PC-3 (cell line): ENCODE measurements at regions not wholly inside any gene's neighbourhood (a gene's known extent, or its start where the extent isn't known, plus 50 kb on each side); places are given as distances from the start of the nearest gene placed in this dataset.

Source experiments
- ATAC-seq: fragments of 200-7000 bp; cut with Tn5 transposase; 2 replicates; pipeline ENCODE4 v1.9.1; 2020; ENCODE audit warnings: mild to moderate bottlenecking, moderate library complexity
- BruUV-seq: library from RNA; stranded (reverse); fragments of 400-500 nt; replicated peaks from 2 replicates; lab custom pipeline; 2021; lab: Mats Ljungman, UMichigan
- CTCF ChIA-PET: fragments of 300-600 bp; sonication (Branson Sonifier 250); formaldehyde crosslinking; loops from one replicate; lab custom pipeline; 2022; ENCODE audit warnings: antibody characterized with exemption; lab: Charles Lee
- POLR2A ChIA-PET: fragments of 300-600 bp; sonication (Branson Sonifier 250); formaldehyde crosslinking; loops from one replicate; lab custom pipeline; 2022; ENCODE audit warnings: antibody characterized with exemption; ENCODE audit not compliant: unreplicated experiment; lab: Charles Lee
- DNase-seq: peaks from one replicate; pipeline ENCODE4 v3.0.0-alpha.2; 2015
- H2AFZ ChIP-seq: fragments of 300-600 bp; sonication (generic); 2 replicates; pipeline ENCODE4 v1.6.0; 2016; ENCODE audit warnings: antibody characterized with exemption, low read length
- H3F3A ChIP-seq: fragments of 300-600 bp; sonication (generic); one replicate; pipeline ENCODE4 v1.6.0; 2017; ENCODE audit warnings: antibody characterized with exemption, low read length, control low read depth, mild to moderate bottlenecking; ENCODE audit not compliant: unreplicated experiment
- H3K27ac ChIP-seq: fragments of 300-600 bp; sonication (generic); 2 replicates; pipeline ENCODE4 v1.5.1; 2016; ENCODE audit warnings: mild to moderate bottlenecking, low read length
- H3K27me3 ChIP-seq: fragments of 300-600 bp; sonication (generic); 2 replicates; pipeline ENCODE4 v1.6.1; 2016; ENCODE audit warnings: low read length, mixed read lengths
- H3K36me3 ChIP-seq: fragments of 300-600 bp; sonication (generic); 2 replicates; pipeline ENCODE4 v1.6.1; 2016; ENCODE audit warnings: low read depth, mixed run types, low read length, mixed read lengths
- H3K4me1 ChIP-seq: fragments of 300-600 bp; sonication (generic); 2 replicates; pipeline ENCODE4 v1.5.1; 2016; ENCODE audit warnings: low read length; ENCODE audit not compliant: insufficient read depth
- H3K4me2 ChIP-seq: fragments of 300-600 bp; sonication (generic); 2 replicates; pipeline ENCODE4 v1.6.0; 2016; ENCODE audit warnings: low read length
- H3K4me3 ChIP-seq: fragments of 300-600 bp; sonication (generic); 2 replicates; pipeline ENCODE4 v1.5.1; 2016; ENCODE audit warnings: mild to moderate bottlenecking, low read length, mixed read lengths
- H3K79me2 ChIP-seq: fragments of 300-600 bp; sonication (generic); 2 replicates; pipeline ENCODE4 v1.6.1; 2017; ENCODE audit warnings: low read length, mixed read lengths
- H3K9ac ChIP-seq: fragments of 300-600 bp; sonication (generic); 2 replicates; pipeline ENCODE4 v1.6.0; 2016; ENCODE audit warnings: mild to moderate bottlenecking, low read length
- H3K9me2 ChIP-seq: fragments of 300-600 bp; sonication (generic); replicated peaks from 2 replicates; pipeline ENCODE4 v1.6.1; 2016; ENCODE audit warnings: mixed run types, low read length, mixed read lengths
- H3K9me3 ChIP-seq: fragments of 300-600 bp; sonication (generic); 2 replicates; pipeline ENCODE4 v1.6.1; 2016; ENCODE audit warnings: low read length, mixed read lengths
- H4K20me1 ChIP-seq: fragments of 300-600 bp; sonication (generic); 2 replicates; pipeline ENCODE4 v1.6.1; 2016; ENCODE audit warnings: low read length, mixed read lengths
- CTCF ChIP-seq: fragments of 300-600 bp; sonication (generic); conservative IDR thresholded peaks from 2 replicates; pipeline ENCODE4 v1.5.1; 2017; ENCODE audit warnings: antibody characterized with exemption, low read depth, mild to moderate bottlenecking, low read length
- EZH2 ChIP-seq: fragments of 300-600 bp; sonication (generic); IDR thresholded peaks from one replicate; pipeline ENCODE4 v1.6.1; 2017; ENCODE audit warnings: antibody characterized with exemption, mild to moderate bottlenecking, low read length; ENCODE audit not compliant: unreplicated experiment
- EZH2phosphoT487 ChIP-seq: fragments of 300-600 bp; sonication (generic); IDR thresholded peaks from 2 replicates; pipeline ENCODE4 v1.6.1; 2018; ENCODE audit warnings: mild to moderate bottlenecking, antibody characterized with exemption, low read length, borderline replicate concordance
- intact Hi-C: fragments of 100-400 bp; cut with micrococcal nuclease; formaldehyde crosslinking; loops from 2 replicates; pipeline ENCODE4 v1.9.0; 2023

GRCh38 chr2:126795656-126796055 lies 103.0 kb upstream of the TEX51 start:
- Histone ChIP-seq H3K9me2 (no peaks in the 10 kb centered on the region), H3F3A (no peaks in the 10 kb centered on the region), H2AFZ (no peak overlapping the region), H4K20me1 (no peaks in the 10 kb centered on the region), H3K4me2 (no peak overlapping the region), H3K36me3 (no peaks in the 10 kb centered on the region), H3K27ac (no peak overlapping the region), H3K4me1 (no peaks in the 10 kb centered on the region), H3K9me3 (no peaks in the 10 kb centered on the region), H3K79me2 (no peaks in the 10 kb centered on the region), H3K27me3 (peaks cover 60% of the 10 kb centered on the region), H3K4me3 (no peak overlapping the region), H3K9ac (no peak overlapping the region)
- no peak for DNase-seq
- ChIA-PET POLR2A (no interaction called here), CTCF (no interaction called here)
- TF ChIP-seq EZH2 (no peak), CTCF (no peak), EZH2phosphoT487 (no peak)
- BruUV-seq: no TSS peak
- ATAC-seq: no peak
- intact Hi-C loops: no loop called here

- Histone ChIP-seq H3K36me3 (no peaks in the 10 kb centered on the region), H3K27me3 (peaks cover 59% of the 10 kb centered on the region), H3K27ac (no peak overlapping the region), H4K20me1 (no peaks in the 10 kb centered on the region), H3K4me3 (no peak overlapping the region), H3K9me2 (no peaks in the 10 kb centered on the region), H3K9me3 (no peaks in the 10 kb centered on the region), H3K9ac (no peak overlapping the region), H3F3A (no peaks in the 10 kb centered on the region), H2AFZ (no peak overlapping the region), H3K4me1 (no peaks in the 10 kb centered on the region), H3K79me2 (no peaks in the 10 kb centered on the region), H3K4me2 (no peak overlapping the region)
- no TSS peak for BruUV-seq
- ATAC-seq: no peak
- no peak for DNase-seq
- CTCF ChIA-PET: no interaction called here
- TF ChIP-seq EZH2: no peak
- no peak for TF ChIP-seq CTCF
- TF ChIP-seq EZH2phosphoT487: no peak
- intact Hi-C loops: no loop called here
- POLR2A ChIA-PET: no interaction called here
Measured at GRCh38 chr2:126796931-126797621, 101.6 kb upstream of the TEX51 start.

- no TSS peak for BruUV-seq
- no peak for ATAC-seq
Measured at GRCh38 chr2:126797622-126798275, 100.9 kb upstream of the TEX51 start.

More at GRCh38 chr2:126797622-126798275, 100.9 kb upstream of the TEX51 start:
- Histone ChIP-seq H3K9me2 (no peaks in the 10 kb centered on the region), H3K9ac (no peak overlapping the region), H3K4me3 (no peak overlapping the region), H2AFZ (no peak overlapping the region), H3K9me3 (no peaks in the 10 kb centered on the region), H3F3A (no peaks in the 10 kb centered on the region), H3K4me1 (no peaks in the 10 kb centered on the region), H3K27me3 (peaks cover 66% of the 10 kb centered on the region), H3K36me3 (no peaks in the 10 kb centered on the region), H3K4me2 (no peak overlapping the region), H4K20me1 (no peaks in the 10 kb centered on the region), H3K79me2 (no peaks in the 10 kb centered on the region), H3K27ac (no peak overlapping the region)
- DNase-seq: no peak
- CTCF ChIA-PET: no interaction called here
- intact Hi-C loops: no loop called here
- POLR2A ChIA-PET: no interaction called here
- no peak for TF ChIP-seq EZH2phosphoT487
- no peak for TF ChIP-seq EZH2
- no peak for TF ChIP-seq CTCF
